Endodermal cell (in vitro differentiated cells): ENCODE measurements at regions not wholly inside any gene's neighbourhood (a gene's known extent, or its start where the extent isn't known, plus 50 kb on each side); places are given as distances from the start of the nearest gene placed in this dataset.
A peak's percentile ranks its signal among the peaks of the same experiment; 100 is the strongest.

Source experiments
- DNase-seq: peaks from one replicate; pipeline ENCODE4 v3.0.0-alpha.2; 2017
- H3K27ac ChIP-seq: 2 replicates; pipeline ENCODE4 v1.5.1; 2013; ENCODE audit warnings: mild to moderate bottlenecking, low read depth, low read length, moderate library complexity
- H3K27me3 ChIP-seq: 2 replicates; pipeline ENCODE4 v1.6.1; 2013; ENCODE audit warnings: mild to moderate bottlenecking, low read length, moderate library complexity; ENCODE audit not compliant: insufficient read depth, control insufficient read depth, poor library complexity, severe bottlenecking
- H3K36me3 ChIP-seq: 2 replicates; pipeline ENCODE4 v1.7.0; 2013; ENCODE audit warnings: mild to moderate bottlenecking, low read length, moderate library complexity; ENCODE audit not compliant: control insufficient read depth, insufficient read depth
- H3K4me1 ChIP-seq: one replicate; pipeline ENCODE4 v1.7.0; 2013; ENCODE audit warnings: low read length; ENCODE audit not compliant: control insufficient read depth, insufficient read depth
- H3K4me3 ChIP-seq: 2 replicates; pipeline ENCODE4 v1.5.1; 2013; ENCODE audit warnings: mild to moderate bottlenecking, low read length, moderate library complexity
- H3K9ac ChIP-seq: 2 replicates; pipeline ENCODE4 v1.6.1; 2013; ENCODE audit warnings: mild to moderate bottlenecking, low read length, moderate library complexity; ENCODE audit not compliant: poor library complexity, severe bottlenecking; ENCODE audit errors: extremely low read depth
- H3K9me3 ChIP-seq: 2 replicates; pipeline ENCODE4 v1.6.1; 2013; ENCODE audit warnings: mild to moderate bottlenecking, low read length, moderate library complexity; ENCODE audit not compliant: control insufficient read depth
- H3K27ac Mint-ChIP-seq: 2 replicates; pipeline ENCODE4 v1.8.0; 2020; ENCODE audit warnings: mixed read lengths
- H3K27me3 Mint-ChIP-seq: 2 replicates; pipeline ENCODE4 v1.8.0; 2021; ENCODE audit warnings: mild to moderate bottlenecking, mixed read lengths; ENCODE audit not compliant: insufficient read depth
- H3K36me3 Mint-ChIP-seq: 2 replicates; pipeline ENCODE4 v1.8.0; 2020; ENCODE audit warnings: low read depth, mixed read lengths
- H3K4me1 Mint-ChIP-seq: 2 replicates; pipeline ENCODE4 v1.8.0; 2020; ENCODE audit warnings: mixed read lengths
- H3K4me3 Mint-ChIP-seq: 2 replicates; pipeline ENCODE4 v1.8.0; 2020; ENCODE audit warnings: mild to moderate bottlenecking, moderate library complexity, mixed read lengths
- H3K9me3 Mint-ChIP-seq: 2 replicates; pipeline ENCODE4 v1.8.0; 2020; ENCODE audit warnings: mild to moderate bottlenecking, mixed read lengths
- CTCF ChIP-seq: fragments of 200-600 bp; sonication (generic); conservative IDR thresholded peaks from 2 replicates; pipeline ENCODE4 v1.5.0; 2021; ENCODE audit warnings: antibody characterized with exemption, mild to moderate bottlenecking
- WGBS, 2 experiments: methylation state at CpG; one replicate each; pipeline versions ENCODE4 v1.1.5 to v1.1.7; 2013; ENCODE audit warnings: missing lambda C conversion rate in 2 of 2, mixed read lengths in 1 of 2; ENCODE audit not compliant: insufficient coverage in 1 of 2, insufficient read length in 1 of 2; 5-methylcytosine and 5-hydroxymethylcytosine counted together

GRCh38 chr9:119698535-119698934, 329.3 kb upstream of the BRINP1 start:
- H3K4me3 Mint-ChIP-seq: no peak overlapping the region
- Histone ChIP-seq H3K4me3 (no peak overlapping the region), H3K27ac (no peak overlapping the region), H3K9me3 (no peaks in the 10 kb centered on the region), H3K36me3 (no peaks in the 10 kb centered on the region), H3K9ac (no peak overlapping the region), H3K27me3 (no peaks in the 10 kb centered on the region), H3K4me1 (peaks cover 19% of the 10 kb centered on the region)
- WGBS, 2 experiments: 17 to 27% methylated on average over 2 of the region's 2 CpGs
- no peaks in the 10 kb centered on the region for H3K9me3 Mint-ChIP-seq
- peaks cover 8% of the 10 kb centered on the region for H3K27me3 Mint-ChIP-seq
- H3K36me3 Mint-ChIP-seq: no peaks in the 10 kb centered on the region
- DNase-seq: peak; percentile 61
- peaks cover 40% of the 10 kb centered on the region for H3K4me1 Mint-ChIP-seq
- no peak overlapping the region for H3K27ac Mint-ChIP-seq
- no peak for TF ChIP-seq CTCF

GRCh38 chr9:119697996-119698395, 328.8 kb upstream of the BRINP1 start:
- H3K4me3 Mint-ChIP-seq: peak overlapping the region; percentile 13

GRCh38 chr9:119689879-119690278, 320.6 kb upstream of the BRINP1 start:
- no peaks in the 10 kb centered on the region for H3K4me1 Mint-ChIP-seq
- Histone ChIP-seq H3K4me1 (no peaks in the 10 kb centered on the region), H3K4me3 (no peak overlapping the region), H3K27ac (no peak overlapping the region), H3K9me3 (no peaks in the 10 kb centered on the region), H3K36me3 (no peaks in the 10 kb centered on the region), H3K9ac (no peak overlapping the region), H3K27me3 (peaks cover 16% of the 10 kb centered on the region)
- H3K27ac Mint-ChIP-seq: no peak overlapping the region
- no peak overlapping the region for H3K4me3 Mint-ChIP-seq
- WGBS, 2 experiments: 18 to 33% methylated on average over 4 of the region's 4 CpGs
- H3K27me3 Mint-ChIP-seq: peaks cover 14% of the 10 kb centered on the region
- TF ChIP-seq CTCF: no peak
- H3K36me3 Mint-ChIP-seq: no peaks in the 10 kb centered on the region
- DNase-seq: peak; percentile 74
- no peaks in the 10 kb centered on the region for H3K9me3 Mint-ChIP-seq

More at GRCh38 chr9:119697996-119698395, 328.8 kb upstream of the BRINP1 start:
- Histone ChIP-seq H3K9ac (no peak overlapping the region), H3K4me3 (no peak overlapping the region), H3K27me3 (peaks cover 3% of the 10 kb centered on the region), H3K27ac (no peak overlapping the region), H3K9me3 (no peaks in the 10 kb centered on the region), H3K4me1 (peaks cover 19% of the 10 kb centered on the region), H3K36me3 (no peaks in the 10 kb centered on the region)
- no peaks in the 10 kb centered on the region for H3K36me3 Mint-ChIP-seq
- peaks cover 13% of the 10 kb centered on the region for H3K27me3 Mint-ChIP-seq
- H3K9me3 Mint-ChIP-seq: no peaks in the 10 kb centered on the region
- WGBS, 2 experiments: 13 to 32% methylated on average over 5 of the region's 5 CpGs
- peak; percentile 77 for DNase-seq
- TF ChIP-seq CTCF: no peak
- peaks cover 40% of the 10 kb centered on the region for H3K4me1 Mint-ChIP-seq
- H3K27ac Mint-ChIP-seq: no peak overlapping the region
